ENCODE measurements at regions not wholly inside any gene's neighbourhood (a gene's known extent, or its start where the extent isn't known, plus 50 kb on each side); places are given as distances from the start of the nearest gene placed in this dataset.

- Histone ChIP-seq H3K27ac (no peak overlapping the region), H3K36me3 (no peaks in the 10 kb centered on the region), H3K9me3 (no peaks in the 10 kb centered on the region), H3K4me1 (no peaks in the 10 kb centered on the region), H3K27me3 (peaks cover 0 to 36% (median 0%) of the 10 kb centered on the region in 3 donors), H3K4me3 (no peak overlapping the region)
- WGBS, 5 donors: 84 to 90% (median 89%) methylated on average over 10 of the region's 10 CpGs
- no peak for DNase-seq
- TF ChIP-seq POLR2AphosphoS5 (IDR thresholded peaks at IDR 0.05) (no peak), POLR2A (IDR thresholded peaks at IDR 0.05) (no peak), CTCF (IDR thresholded peaks at IDR 0.05) (no peak), EP300 (IDR thresholded peaks at IDR 0.05) (no peak)
- intact Hi-C loops (cut with DNase I; ENCODE audit: low total_unique reads): no loop called here
Measured at GRCh38 chr22:47342446-47342845, 580.0 kb downstream of the TBC1D22A start.

- Histone ChIP-seq H3K27me3 (peaks cover 0 to 36% (median 0%) of the 10 kb centered on the region in 3 donors), H3K36me3 (no peaks in the 10 kb centered on the region), H3K27ac (no peak overlapping the region), H3K4me3 (no peak overlapping the region), H3K9me3 (no peaks in the 10 kb centered on the region), H3K4me1 (no peaks in the 10 kb centered on the region)
- TF ChIP-seq POLR2A (IDR thresholded peaks at IDR 0.05) (no peak), POLR2AphosphoS5 (IDR thresholded peaks at IDR 0.05) (no peak), CTCF (IDR thresholded peaks at IDR 0.05) (no peak), EP300 (IDR thresholded peaks at IDR 0.05) (no peak)
- WGBS, 5 donors: 82 to 96% (median 86%) methylated on average over 7 of the region's 7 CpGs
- intact Hi-C loops (cut with DNase I; ENCODE audit: low total_unique reads): no loop called here
- DNase-seq: no peak
Measured at GRCh38 chr22:47341464-47341863, 579.0 kb downstream of the TBC1D22A start.

GRCh38 chr22:47340851-47341436, 578.5 kb downstream of the TBC1D22A start:
- intact Hi-C loops (cut with DNase I; ENCODE audit: low total_unique reads): no loop called here
- no peak overlapping the region for H3K27ac ChIP-seq
- H3K9me3 ChIP-seq: no peaks in the 10 kb centered on the region
- H3K27me3 ChIP-seq: peaks cover 0 to 36% (median 0%) of the 10 kb centered on the region in 3 donors
- H3K4me3 ChIP-seq: no peak overlapping the region
- H3K36me3 ChIP-seq: no peaks in the 10 kb centered on the region
- H3K4me1 ChIP-seq: no peaks in the 10 kb centered on the region
- no peak for DNase-seq
- TF ChIP-seq POLR2AphosphoS5 (IDR thresholded peaks at IDR 0.05): no peak
- no peak for TF ChIP-seq CTCF (IDR thresholded peaks at IDR 0.05)
- TF ChIP-seq EP300 (IDR thresholded peaks at IDR 0.05): no peak
- TF ChIP-seq POLR2A (IDR thresholded peaks at IDR 0.05): no peak
- WGBS, 5 donors: 68 to 80% (median 73%) methylated on average over 5 of the region's 5 CpGs

- 34 to 48% (median 38%) methylated on average over 8 of the region's 8 CpGs for WGBS, 5 donors
- Histone ChIP-seq H3K4me3 (peak overlapping the region in 2 of 4 donors; percentile 12), H3K36me3 (no peaks in the 10 kb centered on the region), H3K27ac (no peak overlapping the region), H3K27me3 (peaks cover 0 to 11% (median 0%) of the 10 kb centered on the region in 3 donors), H3K9me3 (peaks cover 0 to 15% (median 0%) of the 10 kb centered on the region in 4 donors), H3K4me1 (no peaks in the 10 kb centered on the region)
- peak in 1 of 2 donors; percentile 34 for DNase-seq
- no peak for TF ChIP-seq EP300 (IDR thresholded peaks at IDR 0.05)
- peak in 1 of 3 donors; percentile 45 for TF ChIP-seq POLR2AphosphoS5 (IDR thresholded peaks at IDR 0.05)
- TF ChIP-seq CTCF (IDR thresholded peaks at IDR 0.05): no peak
- intact Hi-C loops (cut with DNase I; ENCODE audit: low total_unique reads): no loop called here
Measured at GRCh38 chr22:47337161-47337621, 574.7 kb downstream of the TBC1D22A start.
